NCI-H1436 treated with DMSO at 0.1 percent for 48 hours (cell line): ENCODE measurements at regions not wholly inside any gene's neighbourhood (a gene's known extent, or its start where the extent isn't known, plus 50 kb on each side); places are given as distances from the start of the nearest gene placed in this dataset.

Experiments used
- DNase-seq: peaks from one replicate; lab custom pipeline; 2025; lab: John Stamatoyannopoulos, UW

DNA sequence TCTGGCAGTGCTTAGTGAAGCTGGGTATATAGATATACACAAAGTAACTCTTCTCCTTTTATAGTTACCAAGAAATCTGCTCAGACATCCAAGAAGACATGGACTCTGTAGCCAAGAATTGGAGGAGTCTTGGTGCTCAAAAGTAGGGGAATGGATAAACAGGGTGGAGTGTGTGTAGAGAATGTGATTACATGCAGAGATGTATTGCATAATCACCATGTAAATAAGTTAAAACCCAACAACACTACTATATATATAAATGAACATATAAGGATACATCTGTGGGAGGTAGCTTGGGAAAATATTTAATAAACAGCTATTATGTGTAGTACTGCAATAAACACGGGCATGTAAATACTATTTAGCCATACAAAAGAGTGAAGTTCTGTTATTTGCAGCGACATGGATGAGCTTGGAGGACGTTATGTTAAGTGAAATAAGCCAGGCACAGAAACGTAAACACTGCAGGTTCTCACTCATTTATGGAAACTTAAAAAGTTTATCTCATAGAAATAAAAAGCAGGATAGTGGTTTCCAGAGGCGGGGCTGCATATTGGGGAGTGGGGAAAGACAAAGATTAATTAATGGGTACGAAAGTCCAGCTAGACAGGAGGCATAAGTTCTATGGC lies 207.5 kb downstream of the TENT4A start:
- DNase-seq, result no peak

DNA sequence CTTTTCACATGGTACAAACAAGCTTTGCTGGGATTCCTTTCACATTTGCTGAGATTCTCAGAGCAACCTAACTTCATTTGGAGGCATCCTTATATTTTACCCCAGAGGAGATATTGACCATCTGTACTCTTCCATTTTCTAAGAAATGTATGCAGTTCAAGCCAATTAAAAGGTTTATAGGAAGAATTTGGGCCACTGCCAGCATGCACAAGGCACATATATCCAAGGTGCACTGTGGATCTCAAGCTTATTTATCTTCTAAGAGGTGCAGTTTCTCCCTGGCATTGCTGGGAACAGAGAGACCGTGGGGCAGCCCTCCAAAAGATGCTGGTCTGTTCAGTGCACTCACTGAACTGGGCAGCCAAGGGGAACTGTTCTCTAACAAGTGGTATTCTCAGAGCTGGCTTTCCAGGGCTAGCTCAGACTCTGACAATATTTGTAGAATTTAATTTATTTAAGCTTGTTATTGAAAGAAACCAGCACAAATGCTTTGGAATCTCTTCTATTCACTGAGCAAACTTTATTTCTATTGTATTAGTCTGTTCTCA lies 213.3 kb downstream of the TENT4A start:
- DNase-seq, result no peak

DNA sequence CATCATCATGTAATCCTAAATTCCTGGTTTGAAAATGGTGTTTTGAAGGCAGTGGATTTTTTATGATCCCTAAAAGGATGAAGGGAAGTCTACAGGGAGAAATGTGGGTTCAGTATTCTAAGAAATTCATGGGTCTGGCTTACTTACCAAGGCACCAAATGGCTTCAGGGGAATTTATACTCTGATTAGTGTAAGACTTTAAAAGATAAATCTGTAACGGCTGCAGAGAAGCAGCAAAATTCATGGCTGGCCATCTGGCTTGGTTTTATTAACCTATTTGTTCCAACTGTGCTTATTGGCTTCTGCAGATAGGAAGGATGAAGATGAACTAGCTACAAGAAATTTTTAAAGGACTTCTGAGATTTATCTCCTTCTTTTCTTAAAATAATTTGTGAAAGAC lies 222.8 kb downstream of the TENT4A start:
- no peak for DNase-seq

DNA sequence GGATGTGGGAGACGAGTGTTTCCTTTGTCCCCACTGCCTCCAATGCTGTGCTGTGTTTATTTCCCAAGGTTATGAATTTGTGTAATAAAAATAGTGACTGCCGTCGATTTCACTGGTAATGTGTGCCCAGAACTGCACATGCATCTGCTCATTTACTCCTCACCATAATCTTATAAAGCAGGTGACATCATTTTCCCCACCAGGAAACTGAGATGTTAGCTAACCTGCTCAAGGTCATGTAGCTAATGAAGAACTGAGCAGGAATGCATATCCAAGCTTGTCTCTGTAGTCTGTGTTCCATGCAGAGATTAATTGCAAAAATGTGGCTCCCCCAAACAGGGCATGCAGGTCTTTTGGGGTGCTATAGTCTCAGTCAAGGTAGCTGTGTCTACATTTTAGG lies 224.4 kb downstream of the TENT4A start:
- DNase-seq, result no peak

DNA sequence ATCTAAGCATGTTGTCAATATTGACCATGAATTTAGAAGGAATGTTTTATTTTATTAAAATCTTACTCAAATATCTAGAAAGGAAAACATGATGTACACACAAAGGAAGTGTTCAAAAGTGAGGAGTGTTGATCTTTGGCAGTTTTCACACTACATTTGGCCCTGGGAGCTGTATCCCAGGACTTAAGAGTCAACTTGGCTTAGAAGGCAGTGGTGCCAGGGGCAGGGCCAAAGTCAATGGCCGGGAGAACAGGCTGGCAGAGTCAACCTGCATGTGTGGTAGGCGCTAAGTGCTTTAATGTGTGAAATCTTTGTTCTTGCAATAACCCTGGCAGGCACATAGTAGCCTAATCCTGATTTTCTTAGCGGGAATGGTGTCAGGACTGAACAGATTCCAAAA lies 228.4 kb downstream of the TENT4A start:
- no peak for DNase-seq

DNA sequence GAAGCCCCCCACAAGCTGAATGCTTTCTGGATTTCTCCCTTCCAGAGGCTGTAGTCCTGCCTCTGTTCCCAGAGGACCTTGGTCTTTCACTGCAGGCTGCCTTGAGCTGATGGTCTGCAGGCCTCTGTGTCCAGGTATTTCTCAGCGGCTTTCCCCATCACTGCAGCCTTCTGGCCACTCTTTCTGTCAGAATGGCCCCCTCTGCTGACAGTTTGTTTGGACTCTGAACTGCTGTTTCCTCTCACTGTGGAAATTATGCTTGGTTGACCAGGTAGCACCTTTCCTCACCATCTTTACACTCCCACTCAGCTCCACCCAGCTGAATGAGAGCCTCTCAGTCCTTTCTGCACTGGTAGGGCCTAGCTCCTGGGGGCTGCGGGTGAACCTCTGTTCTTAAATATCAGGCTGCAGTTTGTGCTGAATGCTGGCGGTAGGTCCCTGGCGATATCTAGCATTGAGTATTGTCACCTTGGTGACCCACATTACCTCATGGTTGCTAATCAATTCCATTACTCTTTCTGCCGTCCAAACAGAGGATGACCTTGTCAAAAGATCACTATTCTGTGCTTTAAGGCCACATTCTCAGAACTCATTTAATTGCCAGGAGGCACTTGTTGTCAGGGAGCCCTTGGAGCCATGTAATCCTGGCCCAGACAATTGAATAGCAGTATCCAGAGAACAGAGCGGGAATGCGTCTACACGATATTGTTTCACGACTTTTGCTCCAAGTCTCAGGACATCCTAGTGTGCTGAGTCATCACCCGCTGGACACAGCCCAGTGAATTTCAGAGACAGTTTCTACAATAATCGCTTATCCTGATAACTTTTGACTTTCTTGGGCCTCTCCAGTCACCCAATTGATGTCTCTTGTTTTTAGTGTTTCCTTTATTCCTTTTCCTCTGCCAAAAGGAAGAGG lies 230.2 kb downstream of the TENT4A start:
- DNase-seq, result no peak

DNA sequence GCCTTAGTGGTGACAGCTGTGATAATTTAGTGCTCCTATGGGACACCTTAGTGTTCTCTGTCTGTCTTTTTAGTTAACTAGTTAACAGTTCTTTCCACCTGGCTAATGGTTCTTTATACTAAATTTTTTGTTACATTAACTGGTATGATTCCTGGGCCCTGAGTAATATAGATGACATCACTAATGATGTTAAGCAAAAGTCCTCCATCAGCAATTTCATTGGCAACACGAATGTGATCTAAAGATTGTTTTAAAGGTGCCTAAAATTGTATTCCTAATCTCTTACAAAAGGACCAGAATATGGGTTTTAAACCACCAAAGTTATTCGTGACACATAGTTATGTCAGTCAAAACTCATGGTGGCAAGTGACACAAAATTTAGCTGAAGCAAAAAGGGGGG lies 235.3 kb downstream of the TENT4A start:
- DNase-seq, result no peak

DNA sequence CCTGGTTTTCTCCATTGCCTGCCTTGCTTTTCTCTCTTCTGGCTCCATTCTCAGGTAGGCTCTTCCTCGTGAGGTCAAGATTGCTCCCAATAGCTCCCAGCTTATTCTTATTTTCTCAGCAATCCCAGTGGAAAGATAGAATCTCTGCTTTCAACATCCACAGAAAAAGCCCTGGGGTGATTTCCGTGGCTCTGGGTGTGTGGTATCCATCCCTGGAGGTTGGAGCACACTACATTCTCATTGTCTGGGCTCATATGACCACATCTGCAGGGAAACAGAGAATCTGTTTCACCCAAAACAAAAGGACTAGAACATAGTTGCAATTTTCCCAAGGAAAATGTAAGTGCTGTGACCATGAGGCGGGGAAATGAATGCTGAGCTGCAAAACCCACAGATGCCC lies 236.0 kb downstream of the TENT4A start:
- no peak for DNase-seq

DNA sequence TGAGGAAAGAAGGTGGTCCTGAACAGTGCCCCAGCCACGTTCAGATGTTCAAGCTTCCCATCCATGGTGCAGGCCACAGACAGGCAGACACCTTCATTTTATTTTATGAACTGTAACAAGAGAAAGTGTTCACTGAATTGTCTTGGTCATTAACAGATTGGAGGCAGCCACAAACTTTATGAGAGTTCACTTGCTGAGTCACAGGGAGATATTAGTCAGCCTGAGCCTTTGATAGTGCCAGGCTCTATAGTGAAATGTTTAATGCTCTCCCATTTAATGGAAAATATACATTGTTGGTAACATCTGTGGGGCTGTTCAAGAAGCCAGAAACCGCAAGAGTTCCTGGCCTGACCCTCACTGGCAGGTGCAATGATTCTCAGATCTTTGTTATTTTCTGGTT lies 237.0 kb downstream of the TENT4A start:
- DNase-seq, result no peak

DNA sequence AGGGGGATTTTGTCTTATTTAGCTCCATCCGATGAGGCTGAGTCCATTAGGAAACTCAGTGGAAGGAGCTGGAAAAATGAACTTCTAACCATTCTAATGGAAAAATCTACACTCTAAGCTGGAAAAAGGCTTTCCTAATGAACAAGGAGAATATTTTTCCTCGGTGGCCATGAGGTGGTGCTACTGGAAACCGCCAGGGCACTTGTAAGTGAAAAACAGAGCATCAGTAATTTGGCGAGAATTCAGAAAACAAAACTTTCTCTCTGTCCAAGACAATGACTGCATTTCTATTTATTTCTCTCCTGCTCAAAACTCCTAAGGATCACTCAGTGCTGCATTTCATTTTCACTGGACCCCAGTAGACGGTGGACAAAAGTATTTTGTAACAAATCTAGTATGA lies 237.6 kb downstream of the TENT4A start:
- DNase-seq, result no peak

DNA sequence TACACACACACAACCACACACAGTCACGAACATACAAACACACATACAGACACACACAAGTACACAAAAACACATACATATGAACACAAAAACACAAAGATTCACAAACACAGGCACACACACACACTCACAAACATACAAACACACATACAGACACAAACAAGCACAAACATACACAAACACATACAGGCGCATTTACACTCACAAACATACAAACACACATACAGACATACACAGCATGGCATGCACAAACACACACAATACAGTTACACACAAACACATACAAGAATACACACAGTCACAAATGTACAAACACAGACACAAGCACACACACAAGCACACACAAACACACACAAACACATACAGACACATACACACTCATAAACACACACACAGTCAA lies 247.9 kb downstream of the TENT4A start:
- DNase-seq, result no peak

DNA sequence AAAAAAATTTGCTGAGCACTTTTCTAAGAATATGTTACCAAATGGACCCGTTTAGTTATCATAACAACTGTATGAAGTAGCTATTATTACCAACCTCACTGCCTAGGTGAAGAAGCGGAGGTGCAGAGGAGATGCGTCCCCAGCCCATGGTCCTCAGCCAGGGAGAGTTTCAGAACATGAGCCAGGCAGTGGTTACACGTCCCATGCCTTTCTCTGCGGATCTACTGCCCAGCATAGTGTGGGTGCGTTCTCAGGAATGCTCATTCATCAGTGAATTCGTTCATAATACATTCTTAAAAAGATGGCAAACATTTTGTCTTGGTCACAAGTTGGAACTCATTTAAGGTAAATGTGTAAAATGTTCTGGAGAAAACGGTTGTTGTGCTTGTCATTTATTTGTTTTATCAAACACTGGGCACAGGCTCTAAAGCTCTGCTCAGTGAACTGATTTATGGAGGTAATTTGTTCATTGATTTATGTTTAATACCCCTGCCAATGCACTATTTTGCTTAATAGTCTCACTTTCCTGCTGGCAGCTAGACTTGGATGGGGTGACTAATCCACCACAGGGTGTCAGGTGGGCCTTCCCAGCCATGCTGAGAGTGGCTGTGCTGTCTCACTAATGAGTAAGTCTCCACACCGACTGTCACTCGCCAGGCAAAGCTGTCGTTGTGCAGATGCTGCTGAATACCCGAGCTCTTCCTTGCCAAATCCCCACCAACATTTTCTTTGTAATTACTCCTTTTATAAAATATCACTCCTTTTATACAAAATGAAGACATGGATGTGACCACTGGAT lies 248.8 kb downstream of the TENT4A start:
- no peak for DNase-seq

DNA sequence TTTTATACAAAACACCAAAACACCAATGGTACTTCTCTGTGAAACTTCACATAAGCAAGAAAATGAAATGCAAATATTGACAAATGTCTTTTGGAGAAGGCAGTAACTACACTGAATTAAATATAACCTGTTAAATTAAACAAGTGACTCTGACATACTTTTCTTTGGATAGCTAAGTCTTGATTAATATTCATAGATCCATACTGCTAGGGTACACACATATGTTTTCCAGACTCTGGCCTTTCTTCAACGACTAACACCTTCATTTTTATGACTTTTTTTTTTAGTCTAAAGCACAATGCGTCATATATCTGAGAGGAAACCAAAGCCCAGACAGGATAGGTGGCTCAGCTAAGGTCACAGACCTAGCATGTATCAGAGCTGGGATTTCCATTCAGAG lies 263.7 kb downstream of the TENT4A start:
- DNase-seq, result no peak

DNA sequence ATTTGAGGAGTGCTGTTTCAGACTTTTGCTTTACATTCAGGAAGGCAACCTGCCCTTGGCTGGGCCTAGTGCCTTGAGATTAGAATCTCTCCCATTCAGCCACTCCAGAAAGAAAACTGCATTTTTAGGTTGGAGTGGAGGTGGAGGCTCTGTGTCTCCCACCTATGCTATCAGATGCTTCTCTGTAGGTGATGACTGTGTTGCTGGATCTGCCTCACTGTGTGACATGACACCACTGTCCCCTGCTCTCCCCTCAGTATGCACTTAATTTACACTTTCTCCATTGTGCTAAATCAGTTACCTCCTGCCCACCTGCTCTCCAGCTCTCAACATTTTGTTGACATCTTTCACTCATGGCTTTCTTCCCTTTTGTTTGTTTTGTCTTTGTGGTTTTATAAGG lies 265.8 kb downstream of the TENT4A start:
- no peak for DNase-seq

DNA sequence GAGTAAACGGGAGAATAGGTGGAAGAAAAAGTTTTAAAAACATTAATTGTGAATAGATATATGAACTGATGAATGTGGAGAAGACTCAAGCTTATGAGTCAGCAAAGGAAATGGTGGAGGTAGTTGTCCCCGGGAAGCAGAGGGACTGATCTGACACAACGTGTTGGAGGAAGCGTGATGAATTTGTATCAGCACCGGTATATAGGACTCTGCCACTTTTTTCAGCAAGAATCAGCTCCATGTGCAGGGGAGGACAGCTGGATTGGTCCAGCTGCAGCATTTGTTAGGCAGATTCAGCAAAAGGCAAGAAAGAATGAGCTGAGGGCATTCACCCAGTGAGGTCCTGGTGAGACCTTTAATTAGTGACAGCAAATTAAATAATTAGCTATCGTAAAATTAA lies 276.0 kb downstream of the TENT4A start:
- DNase-seq, result no peak

DNA sequence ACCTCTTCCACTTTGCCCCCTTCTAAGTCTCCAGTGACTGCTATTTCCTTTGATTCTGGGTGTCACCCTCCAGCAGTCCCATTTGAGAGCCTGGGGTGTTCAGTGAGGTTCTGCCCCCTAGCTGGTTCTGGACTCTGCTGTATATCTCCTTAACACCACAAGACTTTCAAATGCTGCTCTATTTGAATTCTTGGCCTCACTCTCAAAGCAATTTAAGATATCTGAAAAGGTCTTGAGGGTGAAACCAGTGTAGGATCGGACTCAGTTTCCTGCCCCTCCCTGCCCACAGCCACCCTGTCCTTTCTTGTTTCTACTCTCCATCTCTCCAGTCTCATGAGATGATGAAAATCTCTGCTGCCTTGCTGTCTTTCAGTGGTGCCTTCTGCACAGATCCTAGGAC lies 280.9 kb downstream of the TENT4A start:
- no peak for DNase-seq

DNA sequence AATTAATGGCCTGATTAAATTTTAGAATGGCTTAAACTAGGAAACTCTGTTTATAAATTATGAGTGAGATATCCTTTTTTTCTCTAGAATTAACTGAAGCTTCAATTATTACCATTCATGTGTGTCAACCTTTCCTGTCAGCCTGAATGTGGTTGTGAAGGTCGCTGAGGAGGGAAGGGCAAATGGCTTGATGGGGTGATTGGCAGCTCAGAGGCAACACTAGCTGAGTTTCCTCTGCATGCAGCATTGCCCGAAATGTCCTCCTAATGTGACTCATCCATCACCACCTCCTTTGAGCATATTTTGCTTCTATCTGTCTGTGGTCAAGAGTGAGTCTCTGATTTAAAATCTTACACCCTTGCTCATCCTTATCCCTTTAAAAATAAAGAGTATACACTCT lies 281.9 kb downstream of the TENT4A start:
- no peak for DNase-seq

DNA sequence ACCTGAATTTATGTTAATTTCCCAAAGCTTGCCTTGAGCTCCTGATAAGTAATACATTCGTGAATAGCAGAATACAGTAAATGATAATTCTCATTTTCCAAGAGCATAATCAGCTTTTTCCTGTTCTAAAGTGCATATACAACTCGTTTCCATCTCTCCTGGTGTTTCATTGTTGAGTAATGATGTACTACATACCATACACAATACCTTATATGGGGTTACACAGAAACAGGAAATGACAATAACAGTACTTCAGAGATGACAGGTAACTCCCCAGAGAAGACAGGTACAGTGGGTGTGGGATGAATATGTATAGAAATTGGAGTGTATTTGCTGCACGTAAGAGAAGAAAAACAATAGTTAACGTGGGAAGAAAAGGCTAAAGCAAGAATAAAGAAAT lies 287.1 kb downstream of the TENT4A start:
- no peak for DNase-seq

DNA sequence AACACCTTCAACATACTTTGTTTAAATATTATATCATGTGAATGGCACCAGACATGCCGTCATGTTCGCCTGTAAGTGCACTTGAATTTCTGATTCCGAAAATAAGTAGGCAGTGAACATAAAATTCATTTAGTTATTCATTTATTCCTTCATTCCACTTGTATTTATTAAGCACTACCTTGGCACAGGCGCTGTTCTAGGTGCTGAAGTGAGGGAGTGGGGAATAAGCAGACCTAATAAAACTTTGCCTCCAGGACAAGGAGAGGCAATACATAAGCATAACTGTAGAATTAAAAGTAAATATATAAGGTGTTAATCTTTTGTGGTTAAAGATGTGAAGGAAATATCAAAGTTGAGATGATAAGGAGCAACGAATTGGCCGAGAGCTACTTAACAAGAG lies 297.4 kb downstream of the TENT4A start:
- DNase-seq, result no peak

DNA sequence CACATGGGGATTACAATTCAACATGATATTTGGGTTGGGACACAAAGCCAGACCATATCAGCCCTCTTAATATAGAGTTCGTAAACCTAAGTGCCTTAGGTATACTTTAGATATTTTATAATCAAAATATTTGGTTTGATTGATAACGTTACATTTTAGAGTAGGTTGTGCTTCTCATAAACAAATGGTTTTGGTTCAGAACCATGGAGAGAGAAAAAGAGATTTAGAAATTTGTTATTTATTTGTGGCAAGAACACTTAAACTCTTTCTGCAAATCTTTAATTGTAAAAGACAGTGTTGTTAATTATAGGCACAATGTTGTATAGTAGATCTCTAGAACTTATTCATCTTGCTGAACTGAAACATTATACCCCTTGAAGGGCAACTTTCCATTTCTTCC lies 298.8 kb downstream of the TENT4A start:
- no peak for DNase-seq

DNA sequence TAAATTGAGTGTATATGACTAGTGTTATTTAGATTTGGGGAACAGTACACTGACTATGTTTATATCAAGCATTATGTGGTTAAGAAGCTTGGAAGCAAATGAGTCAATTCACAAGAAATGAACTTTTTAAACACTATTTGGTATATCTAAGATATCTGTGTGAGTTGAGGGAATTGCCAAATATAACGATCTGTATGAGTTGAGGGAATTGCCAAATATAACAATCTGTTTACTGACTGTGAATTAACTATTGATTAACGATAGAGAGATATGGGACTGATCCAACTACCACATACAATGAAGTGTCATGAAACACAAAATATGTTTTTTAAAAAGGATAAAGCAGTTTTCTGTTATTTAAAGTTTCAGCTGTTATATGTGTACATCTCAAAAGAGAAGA lies 301.4 kb downstream of the TENT4A start:
- DNase-seq, result no peak

DNA sequence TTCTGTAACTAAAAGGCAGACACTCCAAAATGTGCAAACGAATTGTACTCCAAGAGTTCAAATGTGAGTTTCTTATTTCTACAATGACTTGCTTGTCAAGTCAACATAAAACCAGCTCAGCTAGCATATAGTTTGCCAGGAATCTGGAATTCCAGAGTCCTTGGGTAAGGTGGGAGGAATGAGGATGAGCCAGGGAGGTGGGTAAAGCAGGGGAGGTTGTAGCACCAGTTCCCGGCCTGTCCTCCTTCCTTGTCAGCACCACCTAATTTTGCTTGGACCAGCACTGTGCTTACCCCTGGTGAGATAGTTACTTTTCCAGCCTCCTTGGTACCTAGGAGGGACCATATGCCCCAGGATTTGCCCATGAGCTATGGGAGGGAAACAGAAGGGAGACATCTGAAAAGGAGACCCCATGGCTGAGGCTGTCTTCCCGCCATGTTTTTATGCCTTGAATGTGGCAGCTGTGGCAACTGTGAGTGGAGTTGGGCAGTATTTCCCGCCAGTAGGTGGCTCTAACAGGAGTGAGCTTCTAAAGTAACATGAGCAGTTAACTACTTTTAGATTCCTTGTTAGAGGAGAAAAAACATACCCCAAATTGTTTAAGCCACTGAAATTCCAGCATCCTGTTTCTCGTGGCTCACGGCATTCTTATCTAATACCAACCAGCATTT lies 302.5 kb downstream of the TENT4A start:
- no peak for DNase-seq
